Stimulated activated CD8-positive, alpha-beta memory T cell treated with anti-CD3 and anti-CD28 coated beads, Interleukin-15, amount 100 ng/mL, for 24 hours (primary cell): ENCODE measurements at regions not wholly inside any gene's neighbourhood (a gene's known extent, or its start where the extent isn't known, plus 50 kb on each side); places are given as distances from the start of the nearest gene placed in this dataset.

Source experiments
- DNase-seq: peaks from one replicate; pipeline ENCODE4 v3.0.0-alpha.2; 2020; ENCODE audit warnings: low read depth

DNA sequence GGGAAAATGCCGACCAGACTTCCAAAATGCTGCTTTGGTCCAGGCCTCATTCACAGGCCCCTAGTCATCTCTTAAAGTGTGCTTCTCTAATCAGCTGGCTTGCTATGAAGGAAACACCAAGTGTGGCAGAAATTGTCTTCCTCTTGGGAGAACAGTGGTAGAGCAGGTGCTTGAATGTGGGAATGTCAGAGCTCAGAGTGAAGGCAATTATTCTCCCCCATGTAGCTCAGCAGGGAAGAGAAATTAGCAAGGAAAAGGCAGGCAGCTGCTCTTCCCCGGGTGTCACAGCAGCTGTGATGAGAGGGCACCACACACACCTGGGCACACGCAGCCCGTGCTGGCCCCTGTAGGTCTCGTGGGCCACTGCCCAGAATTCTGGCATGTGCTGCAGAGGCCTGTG is 358.5 kb downstream of the WDR72 start:
- DNase-seq: no peak

GRCh38 chr15:53397041-53397616 is 362.3 kb downstream of the WDR72 start:
- no peak for DNase-seq

DNA sequence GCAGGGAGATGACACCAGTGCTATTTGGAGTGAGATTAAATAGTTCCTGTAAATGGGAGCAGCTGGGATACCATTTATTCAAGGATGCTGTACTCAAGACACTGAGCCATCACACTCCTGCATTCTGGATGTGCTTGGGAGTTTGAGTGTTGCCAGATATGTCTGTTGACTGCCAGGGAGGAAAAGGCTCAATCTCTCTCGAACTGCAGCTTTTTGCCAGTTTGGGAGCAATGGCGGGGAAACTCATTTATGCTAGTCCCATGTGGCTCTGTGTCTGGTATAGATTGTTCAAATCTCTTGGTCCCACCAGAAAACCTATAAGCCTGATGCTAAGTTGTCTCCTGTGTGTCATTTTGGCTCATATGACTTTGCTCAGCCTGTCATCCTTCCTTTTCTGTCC is 363.6 kb downstream of the WDR72 start:
- DNase-seq: no peak

DNA sequence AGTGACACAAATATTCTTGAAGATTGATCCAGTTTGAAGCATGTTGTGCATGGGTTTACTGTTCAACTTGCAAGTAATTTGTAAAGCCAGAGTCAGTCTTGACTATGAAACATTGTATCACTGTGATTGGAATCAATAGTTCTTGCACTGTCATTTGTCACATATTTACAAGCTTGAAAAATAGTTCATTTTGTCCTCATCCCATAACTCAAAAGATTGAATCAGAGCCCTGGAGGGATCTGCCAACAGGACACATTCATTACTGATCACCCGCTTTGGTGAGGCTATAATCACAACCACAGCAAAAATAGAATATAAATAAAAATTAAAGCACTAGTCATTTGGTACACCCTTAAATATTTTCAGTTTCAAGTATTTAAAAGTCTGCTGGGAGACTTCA is 368.9 kb downstream of the WDR72 start:
- no peak for DNase-seq

- DNase-seq: no peak
Measured at GRCh38 chr15:53389271-53390037, 370.0 kb downstream of the WDR72 start.

DNA sequence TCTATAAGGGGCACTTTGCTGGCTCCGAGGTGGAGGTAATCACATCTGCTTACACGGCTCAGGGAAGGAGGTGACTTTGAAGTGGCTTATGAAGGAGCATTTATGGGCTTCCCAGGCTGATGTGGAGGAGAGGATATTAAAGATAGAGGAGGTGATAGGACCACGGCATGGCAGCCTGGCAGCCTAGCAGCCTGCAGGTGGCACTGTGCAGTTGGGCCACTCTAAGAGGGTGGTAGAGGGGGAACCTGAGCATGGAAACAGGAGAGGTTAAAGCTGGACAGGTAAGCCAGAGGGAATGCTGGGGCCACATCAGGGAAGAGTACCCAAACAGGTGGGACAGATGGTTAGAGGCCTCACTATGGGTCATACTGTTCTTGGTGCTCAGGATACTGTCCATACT is 375.0 kb downstream of the WDR72 start:
- no peak for DNase-seq

DNA sequence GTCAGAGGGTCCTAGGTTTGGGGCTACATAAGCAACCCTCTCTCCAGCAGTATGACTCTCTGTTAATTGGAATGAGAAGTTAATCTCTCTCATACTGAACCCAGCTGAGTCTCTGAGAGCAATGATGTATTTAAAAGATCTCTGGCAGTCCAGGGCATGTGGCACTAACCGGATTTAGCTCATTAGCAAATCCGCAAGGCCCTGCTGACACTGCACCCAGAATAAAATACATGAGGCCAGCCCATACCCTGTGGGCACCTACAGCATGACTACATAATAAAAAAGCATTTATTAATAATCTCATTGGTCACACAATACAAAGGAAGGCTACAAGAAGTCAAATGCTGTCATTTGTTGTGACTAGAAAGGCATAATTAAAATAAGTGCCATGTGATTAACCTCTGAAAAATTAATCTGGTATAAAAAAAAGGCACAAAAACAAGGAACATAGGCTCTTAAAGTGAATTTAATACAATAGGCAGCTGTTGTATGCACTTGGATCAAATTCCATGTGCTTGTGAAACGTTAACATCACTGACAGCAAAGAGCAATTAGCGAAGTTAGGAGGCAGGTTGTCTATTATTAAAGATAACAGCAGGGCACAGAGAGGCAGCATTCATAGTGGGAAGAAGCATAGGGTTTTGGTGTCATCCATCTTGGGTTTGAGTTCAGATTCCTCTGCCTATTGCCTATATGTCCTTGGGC is 381.2 kb downstream of the WDR72 start:
- DNase-seq: no peak

GRCh38 chr15:53367740-53368139 is 391.7 kb downstream of the WDR72 start:
- DNase-seq: no peak

GRCh38 chr15:53360881-53361280 is 398.6 kb downstream of the WDR72 start:
- DNase-seq: no peak

- no peak for DNase-seq
Measured at GRCh38 chr15:53359038-53359437, 400.4 kb downstream of the WDR72 start.

GRCh38 chr15:53354874-53355273 is 404.6 kb downstream of the WDR72 start:
- DNase-seq: no peak

GRCh38 chr15:53351373-53351772 is 408.1 kb downstream of the WDR72 start:
- no peak for DNase-seq

DNA sequence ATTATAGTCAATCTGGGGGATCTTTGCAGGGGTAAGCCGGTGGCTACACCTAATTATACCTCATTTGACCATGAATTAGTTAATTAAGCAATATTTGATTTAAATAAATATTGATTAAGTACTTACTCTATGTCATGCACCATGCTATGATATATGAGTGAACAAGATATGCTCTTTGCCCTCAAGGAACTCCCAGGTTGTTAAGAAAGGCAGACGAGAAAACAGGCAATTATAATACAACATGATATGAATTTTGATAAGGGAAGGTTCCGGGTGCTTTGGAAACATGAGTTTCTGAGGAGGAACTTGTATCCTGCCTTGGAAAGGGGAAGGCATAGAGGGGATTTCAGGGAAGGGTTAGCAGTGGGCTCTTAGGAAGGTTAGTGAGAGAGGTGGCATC is 412.9 kb downstream of the WDR72 start:
- DNase-seq: no peak

DNA sequence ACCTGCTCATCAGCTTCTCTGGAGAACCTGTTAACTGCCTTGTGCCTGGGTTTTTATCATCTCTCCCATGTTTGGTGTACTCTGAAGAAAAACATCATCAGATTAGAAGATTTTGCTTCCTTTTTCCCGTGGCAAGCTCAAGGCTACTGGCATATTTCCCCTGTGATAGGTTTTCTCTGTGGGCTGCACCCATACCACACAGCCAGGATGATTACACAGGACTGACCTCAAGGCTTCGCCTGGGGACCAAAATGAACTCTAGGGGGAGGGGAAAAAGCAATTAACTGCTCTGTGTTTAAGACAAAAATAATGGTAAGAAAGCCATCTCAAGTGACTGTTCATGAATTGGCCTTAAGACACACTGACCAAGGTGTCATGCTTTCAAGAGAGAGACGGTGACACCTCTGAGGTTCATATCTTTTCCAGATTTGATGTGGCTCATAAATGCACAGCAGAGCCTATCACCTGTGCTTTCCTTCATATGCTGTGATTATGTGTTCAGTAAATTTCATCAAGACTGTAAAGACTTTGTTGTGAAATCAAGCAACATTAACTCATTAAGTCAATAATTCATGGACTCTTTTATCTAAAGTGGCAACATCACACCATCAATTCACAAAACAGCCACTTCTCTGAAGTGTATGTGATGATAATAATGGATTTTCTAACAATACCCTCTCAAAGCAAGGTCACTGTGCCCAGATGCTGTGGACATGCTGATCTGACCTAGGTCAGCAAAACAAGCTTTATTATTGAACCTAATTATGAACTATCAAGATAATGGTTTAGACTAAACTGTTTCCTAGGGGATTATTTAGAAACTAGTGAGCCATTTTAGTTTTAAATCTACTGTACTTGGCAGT is 427.9 kb downstream of the WDR72 start:
- no peak for DNase-seq

GRCh38 chr15:53328341-53328740 is 431.1 kb downstream of the WDR72 start:
- no peak for DNase-seq

- no peak for DNase-seq
Measured at GRCh38 chr15:53324061-53324460, 435.4 kb downstream of the WDR72 start.

DNA sequence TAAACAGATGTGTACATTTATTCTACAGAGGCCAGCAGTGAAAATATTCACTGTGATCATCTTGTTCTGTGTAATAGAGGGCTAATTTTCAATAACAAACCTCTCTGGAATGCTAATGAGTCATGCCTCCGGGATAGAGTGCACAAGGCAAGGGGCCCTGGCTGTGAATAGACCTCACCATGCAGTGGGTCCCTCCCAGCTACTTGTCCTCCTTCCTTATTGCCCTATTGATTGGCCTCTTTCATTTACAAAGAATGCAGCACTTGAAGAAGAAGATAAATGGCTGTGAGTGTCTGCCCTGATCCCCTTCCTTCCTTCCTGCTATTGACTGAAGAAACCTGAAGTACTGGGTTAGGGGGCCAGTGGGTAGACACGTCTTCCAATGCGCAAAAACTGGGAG is 436.3 kb downstream of the WDR72 start:
- no peak for DNase-seq

- DNase-seq: no peak
Measured at GRCh38 chr15:53320816-53321215, 438.6 kb downstream of the WDR72 start.

DNA sequence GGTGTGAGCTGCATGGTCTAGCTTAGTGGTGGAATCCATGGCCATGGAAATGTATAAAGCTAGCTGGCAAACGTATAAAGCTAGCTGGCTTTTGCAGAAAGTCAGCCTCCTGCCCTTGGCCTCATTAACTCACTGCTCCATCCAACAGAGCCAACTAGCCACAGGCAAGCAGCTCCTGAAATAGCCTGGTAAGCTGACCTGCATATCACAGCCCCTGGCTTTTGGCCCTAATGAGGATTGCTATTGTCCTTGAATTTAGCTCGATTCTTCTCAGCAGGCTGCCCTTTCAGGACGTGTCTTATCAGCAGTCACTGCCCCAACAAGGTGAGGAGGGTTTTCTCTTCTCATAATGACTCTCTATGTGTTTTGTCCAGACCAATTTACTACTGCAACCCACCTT is 446.8 kb downstream of the WDR72 start:
- DNase-seq: no peak

GRCh38 chr15:53310709-53311108 is 448.8 kb downstream of the WDR72 start:
- no peak for DNase-seq

DNA sequence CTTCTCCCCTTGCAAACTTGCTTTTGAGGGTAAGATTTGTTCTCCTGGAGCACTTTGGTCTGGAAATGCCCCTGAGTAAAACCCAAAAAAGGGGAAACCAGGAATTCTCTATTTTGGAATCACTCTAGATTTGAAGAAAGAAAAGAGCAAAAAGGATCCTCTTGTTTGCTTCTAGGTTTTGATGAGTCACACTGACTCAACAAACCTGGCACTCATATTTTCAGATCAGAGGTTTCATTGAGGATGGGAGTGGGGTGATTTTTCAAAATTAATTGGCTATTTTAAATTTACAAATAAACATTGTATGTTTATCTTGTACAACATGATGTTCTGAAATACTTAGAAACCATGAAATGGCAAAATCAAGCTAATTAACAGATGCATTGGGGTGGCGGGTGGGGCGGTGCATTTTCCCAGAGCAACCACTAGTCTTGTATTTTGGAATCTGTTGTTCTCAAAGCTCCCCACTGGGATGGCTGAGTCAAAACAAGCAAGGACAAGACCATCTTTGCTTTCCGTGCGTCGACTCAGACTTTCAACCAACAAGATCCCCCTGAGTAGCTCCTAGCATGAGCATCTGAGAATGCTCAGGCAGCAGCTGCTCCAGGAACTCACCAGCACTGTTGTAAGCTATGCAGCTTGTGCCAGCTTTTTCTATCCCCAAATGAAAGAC is 451.4 kb downstream of the WDR72 start:
- no peak for DNase-seq

- no peak for DNase-seq
Measured at GRCh38 chr15:53305554-53305953, 453.9 kb downstream of the WDR72 start.
